GM18873 (cell line): ENCODE measurements at regions not wholly inside any gene's neighbourhood (a gene's known extent, or its start where the extent isn't known, plus 50 kb on each side); places are given as distances from the start of the nearest gene placed in this dataset.

Source experiments
- ATAC-seq: cut with Tn5 transposase; IDR thresholded peaks from one replicate; pipeline ENCODE4 v1.9.1; 2021; ENCODE audit warnings: mild to moderate bottlenecking, moderate library complexity, moderate number of reproducible peaks; ENCODE audit not compliant: unreplicated experiment, low FRiP score

- no peak for ATAC-seq
These were observed 913.1 kb downstream of the OLFM4 start for GRCh38 chr13:53941588-53942190.

- ATAC-seq = no peak
These were observed 917.9 kb downstream of the OLFM4 start for GRCh38 chr13:53946500-53946899.

GRCh38 chr13:53953183-53953582, 924.6 kb downstream of the OLFM4 start:
- ATAC-seq = no peak
